OCI-LY1 (cell line): ENCODE measurements at regions not wholly inside any gene's neighbourhood (a gene's known extent, or its start where the extent isn't known, plus 50 kb on each side); places are given as distances from the start of the nearest gene placed in this dataset.

Experiments used
- EZH2 ChIP-seq: fragments of 200-600 bp; sonication (generic), shearing (Covaris generic); IDR thresholded peaks from 2 replicates; pipeline ENCODE4 v1.8.0; 2017; ENCODE audit warnings: borderline replicate concordance, mixed run types, mild to moderate bottlenecking, antibody characterized with exemption, low read length, moderate library complexity, mixed read lengths
- TF ChIP-seq, protein P1 (sequence below): fragments of 200-600 bp; sonication (generic), shearing (Covaris generic); IDR thresholded peaks from 2 replicates; pipeline ENCODE4 v1.5.1; 2017; ENCODE audit warnings: mild to moderate bottlenecking, antibody characterized with exemption, low read length, moderate library complexity, mixed read lengths

DNA sequence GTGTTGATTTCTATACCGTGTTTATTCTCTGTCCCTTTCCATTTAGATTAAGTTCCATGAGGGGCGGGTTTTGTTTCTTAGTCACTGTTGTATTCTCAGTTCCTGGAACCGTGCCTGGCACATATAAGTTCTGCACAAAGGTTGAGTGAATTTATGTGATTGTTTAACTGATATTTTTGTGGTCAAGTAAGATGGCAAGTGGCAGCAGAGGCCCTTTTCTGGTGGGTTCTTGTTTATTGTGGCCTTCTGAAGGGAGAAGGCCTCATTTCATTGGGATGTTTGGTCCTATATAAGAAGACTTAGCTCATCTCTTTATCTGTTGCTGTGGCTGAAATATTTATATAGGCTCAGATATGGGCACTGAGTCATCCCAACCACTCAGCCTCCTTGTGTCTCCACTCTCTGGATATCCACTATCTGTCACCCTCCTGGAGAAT lies 262.5 kb downstream of the PSAT1 start:
- TF ChIP-seq, protein P1, sequence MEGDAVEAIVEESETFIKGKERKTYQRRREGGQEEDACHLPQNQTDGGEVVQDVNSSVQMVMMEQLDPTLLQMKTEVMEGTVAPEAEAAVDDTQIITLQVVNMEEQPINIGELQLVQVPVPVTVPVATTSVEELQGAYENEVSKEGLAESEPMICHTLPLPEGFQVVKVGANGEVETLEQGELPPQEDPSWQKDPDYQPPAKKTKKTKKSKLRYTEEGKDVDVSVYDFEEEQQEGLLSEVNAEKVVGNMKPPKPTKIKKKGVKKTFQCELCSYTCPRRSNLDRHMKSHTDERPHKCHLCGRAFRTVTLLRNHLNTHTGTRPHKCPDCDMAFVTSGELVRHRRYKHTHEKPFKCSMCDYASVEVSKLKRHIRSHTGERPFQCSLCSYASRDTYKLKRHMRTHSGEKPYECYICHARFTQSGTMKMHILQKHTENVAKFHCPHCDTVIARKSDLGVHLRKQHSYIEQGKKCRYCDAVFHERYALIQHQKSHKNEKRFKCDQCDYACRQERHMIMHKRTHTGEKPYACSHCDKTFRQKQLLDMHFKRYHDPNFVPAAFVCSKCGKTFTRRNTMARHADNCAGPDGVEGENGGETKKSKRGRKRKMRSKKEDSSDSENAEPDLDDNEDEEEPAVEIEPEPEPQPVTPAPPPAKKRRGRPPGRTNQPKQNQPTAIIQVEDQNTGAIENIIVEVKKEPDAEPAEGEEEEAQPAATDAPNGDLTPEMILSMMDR = no peak
- TF ChIP-seq EZH2 = no peak
